Transverse colon (tissue), 4 donors: ENCODE measurements at regions not wholly inside any gene's neighbourhood (a gene's known extent, or its start where the extent isn't known, plus 50 kb on each side); places are given as distances from the start of the nearest gene placed in this dataset.
"Not testable (repeated sequence)": the region's sequence is repeated elsewhere in the genome, so short reads cannot be mapped to it uniquely, and the experiment has no call there.

ENCODE experiments used
- DNase-seq: peaks from one replicate; pipeline ENCODE4 v3.0.0-alpha.2; 2019
- H3K27ac ChIP-seq, 4 donors: fragments of 200-600 bp; sonication (generic); 2 replicates each; pipeline ENCODE4 v1.5.1; 2016 to 2018; ENCODE audit warnings: inconsistent platforms in 4 of 4
- H3K27me3 ChIP-seq: fragments of 200-600 bp; sonication (generic); 2 replicates; pipeline ENCODE4 v1.5.1; 2017; ENCODE audit warnings: inconsistent platforms
- H3K36me3 ChIP-seq, 4 donors: fragments of 200-600 bp; sonication (generic); 2 replicates each; pipeline ENCODE4 v1.5.1; 2017 to 2019; ENCODE audit warnings: inconsistent platforms in 4 of 4
- H3K4me1 ChIP-seq, 4 donors: fragments of 200-600 bp; sonication (generic); 2 replicates each; pipeline ENCODE4 v1.5.1; 2017 to 2020; ENCODE audit warnings: inconsistent platforms in 4 of 4
- H3K4me3 ChIP-seq, 4 donors: fragments of 200-600 bp; sonication (generic); 1 replicate in 1 of 4; 2 replicates in 3 of 4; pipeline versions ENCODE4 v1.5.1 to v1.6.1; 2017 to 2019; ENCODE audit warnings: inconsistent platforms in 4 of 4
- H3K9me3 ChIP-seq, 2 donors: fragments of 200-600 bp; sonication (generic); 2 replicates each; pipeline ENCODE4 v1.5.1; 2017 to 2019; ENCODE audit warnings: inconsistent platforms in 2 of 2
- EP300 ChIP-seq: sonication (generic); formaldehyde crosslinking; IDR thresholded peaks from one replicate; pipeline ENCODE4 v1.6.1; 2017; ENCODE audit warnings: antibody characterized with exemption, low read depth
- POLR2A ChIP-seq: fragments of 450-650 bp; IDR thresholded peaks from one replicate; pipeline ENCODE4 v1.6.1; 2016; ENCODE audit warnings: antibody characterized with exemption, mild to moderate bottlenecking, moderate library complexity
- POLR2AphosphoS5 ChIP-seq, 3 donors: sonication (generic); formaldehyde crosslinking; IDR thresholded peaks; one replicate each; pipeline ENCODE4 v1.6.1; 2016; ENCODE audit warnings: antibody characterized with exemption in 3 of 3
- WGBS, 2 donors: methylation state at CpG; one replicate each; pipeline ENCODE4 v1.1.5; 2018; ENCODE audit warnings: low coverage in 1 of 2; 5-methylcytosine and 5-hydroxymethylcytosine counted together
- in situ Hi-C, 4 donors: fragments of 200-750 bp; cut with MboI; loops; one replicate each; pipeline versions ENCODE4 v1.15.0 to v1.15.1; 2017; ENCODE audit warnings: low sequenced_read_pairs in 3 of 4, low pct_ligation_motif_present in 1 of 4, low pct_unique_long_range_greater_than_20kb in 1 of 4
- intact Hi-C: fragments of 100-400 bp; cut with DNase I; formaldehyde crosslinking; loops from one replicate; pipeline ENCODE4 v1.15.1; 2023; ENCODE audit warnings: low total_unique reads
- TF ChIP-seq, protein P1 (sequence below), 5 experiments: fragments of 200-600 bp in 3 of 5; fragments of 450-650 bp in 2 of 5; sonication (generic) in 3 of 5; IDR thresholded peaks; 1 replicate in 2 of 5; 2 replicates in 3 of 5; pipeline ENCODE4 v1.5.1; 2016 to 2017; ENCODE audit warnings: antibody characterized with exemption in 5 of 5, inconsistent platforms in 3 of 5, mild to moderate bottlenecking in 2 of 5, moderate library complexity in 1 of 5

DNA sequence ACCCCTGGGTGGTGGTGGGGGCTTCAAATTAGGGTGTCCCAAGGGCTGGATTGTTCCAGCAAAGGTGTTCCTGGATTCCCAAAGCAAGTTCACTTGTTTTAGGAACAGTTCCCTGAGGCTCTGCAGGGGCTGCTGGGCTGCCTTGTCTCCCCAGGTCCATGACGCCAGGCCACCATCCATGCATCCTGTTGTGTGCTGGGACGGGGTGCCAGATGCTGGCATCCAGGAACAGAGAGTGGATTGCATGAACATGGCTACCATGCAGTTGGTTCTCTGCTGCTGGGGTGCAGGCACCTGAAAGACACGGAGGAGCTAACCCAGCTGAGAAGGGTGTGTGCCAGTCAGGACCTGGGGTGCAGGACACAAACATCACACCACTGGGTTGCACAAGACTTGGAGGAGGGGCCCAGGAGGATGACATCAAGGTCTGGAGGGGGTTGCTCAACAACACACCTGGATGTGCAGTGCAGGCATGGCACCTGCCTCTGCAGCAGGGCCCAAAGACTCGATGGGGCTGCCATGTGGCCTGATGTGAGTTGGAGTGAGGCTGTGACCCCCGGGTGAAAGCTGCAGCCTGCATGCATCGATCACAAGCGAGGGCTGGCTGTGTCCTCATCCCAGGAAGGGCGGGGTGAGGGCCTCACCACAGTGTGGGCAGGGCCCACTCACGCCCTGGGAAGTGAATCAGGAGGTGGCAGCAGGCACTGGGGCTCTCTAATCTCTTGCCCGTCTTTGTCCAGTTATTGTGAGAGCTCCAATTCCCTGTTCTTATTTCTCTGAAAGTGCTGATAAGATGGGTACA is 74.0 kb upstream of the CLDN5 start:
- TF ChIP-seq, protein P1, sequence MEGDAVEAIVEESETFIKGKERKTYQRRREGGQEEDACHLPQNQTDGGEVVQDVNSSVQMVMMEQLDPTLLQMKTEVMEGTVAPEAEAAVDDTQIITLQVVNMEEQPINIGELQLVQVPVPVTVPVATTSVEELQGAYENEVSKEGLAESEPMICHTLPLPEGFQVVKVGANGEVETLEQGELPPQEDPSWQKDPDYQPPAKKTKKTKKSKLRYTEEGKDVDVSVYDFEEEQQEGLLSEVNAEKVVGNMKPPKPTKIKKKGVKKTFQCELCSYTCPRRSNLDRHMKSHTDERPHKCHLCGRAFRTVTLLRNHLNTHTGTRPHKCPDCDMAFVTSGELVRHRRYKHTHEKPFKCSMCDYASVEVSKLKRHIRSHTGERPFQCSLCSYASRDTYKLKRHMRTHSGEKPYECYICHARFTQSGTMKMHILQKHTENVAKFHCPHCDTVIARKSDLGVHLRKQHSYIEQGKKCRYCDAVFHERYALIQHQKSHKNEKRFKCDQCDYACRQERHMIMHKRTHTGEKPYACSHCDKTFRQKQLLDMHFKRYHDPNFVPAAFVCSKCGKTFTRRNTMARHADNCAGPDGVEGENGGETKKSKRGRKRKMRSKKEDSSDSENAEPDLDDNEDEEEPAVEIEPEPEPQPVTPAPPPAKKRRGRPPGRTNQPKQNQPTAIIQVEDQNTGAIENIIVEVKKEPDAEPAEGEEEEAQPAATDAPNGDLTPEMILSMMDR (IDR thresholded peaks at IDR 0.05) = no peak
- TF ChIP-seq EP300 = no peak
- TF ChIP-seq POLR2A = no peak
- TF ChIP-seq POLR2AphosphoS5 (IDR thresholded peaks at IDR 0.05) = no peak
- no peak overlapping the region for H3K27ac ChIP-seq
- intact Hi-C loops = no loop called here

DNA sequence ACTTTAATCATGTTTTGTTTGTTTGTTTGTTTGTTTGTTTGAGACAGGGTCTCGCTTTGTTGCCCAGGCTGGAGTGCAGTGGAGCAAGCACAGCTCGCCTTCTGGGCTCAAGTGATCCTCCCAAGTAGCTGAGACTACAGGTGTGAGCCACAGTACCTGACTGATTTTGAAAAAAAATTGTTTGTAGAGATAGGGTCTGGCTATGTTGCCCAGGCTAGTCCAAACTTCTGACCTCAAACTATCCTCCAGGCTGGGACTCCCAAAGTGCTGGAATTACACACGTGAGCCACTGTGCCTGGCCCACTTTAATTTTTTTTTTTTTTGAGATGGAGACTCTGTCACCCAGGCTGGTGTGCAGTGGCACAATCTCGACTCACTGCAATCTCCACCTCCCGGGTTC is 74.8 kb upstream of the CLDN5 start:
- TF ChIP-seq, protein P1 (IDR thresholded peaks at IDR 0.05) = no peak
- TF ChIP-seq POLR2AphosphoS5 (IDR thresholded peaks at IDR 0.05) (no peak), POLR2A (no peak), EP300 (no peak)
- H3K4me1 ChIP-seq = no peaks in the 10 kb centered on the region
- H3K27me3 ChIP-seq = no peaks in the 10 kb centered on the region
- in situ Hi-C loops (no loop called here), intact Hi-C loops (no loop called here)
- no peaks in the 10 kb centered on the region for H3K9me3 ChIP-seq
- no peak for DNase-seq
- H3K27ac ChIP-seq = no peak overlapping the region
- H3K36me3 ChIP-seq = no peaks in the 10 kb centered on the region
- H3K4me3 ChIP-seq = no peak overlapping the region
- WGBS, 2 donors = 90% methylated on average over 3 to 5 of the region's 5 CpGs

More for the DNA sequence above, 74.0 kb upstream of the CLDN5 start:
- Histone ChIP-seq H3K4me1 (no peaks in the 10 kb centered on the region), H3K4me3 (no peak overlapping the region), H3K36me3 (no peaks in the 10 kb centered on the region), H3K27me3 (no peaks in the 10 kb centered on the region), H3K9me3 (no peaks in the 10 kb centered on the region)
- whole genome bisulfite sequencing, 2 donors = 40 to 53% methylated on average over 1 to 9 of the region's 10 CpGs
- DNase-seq = no peak
- in situ Hi-C loops = no loop called here

DNA sequence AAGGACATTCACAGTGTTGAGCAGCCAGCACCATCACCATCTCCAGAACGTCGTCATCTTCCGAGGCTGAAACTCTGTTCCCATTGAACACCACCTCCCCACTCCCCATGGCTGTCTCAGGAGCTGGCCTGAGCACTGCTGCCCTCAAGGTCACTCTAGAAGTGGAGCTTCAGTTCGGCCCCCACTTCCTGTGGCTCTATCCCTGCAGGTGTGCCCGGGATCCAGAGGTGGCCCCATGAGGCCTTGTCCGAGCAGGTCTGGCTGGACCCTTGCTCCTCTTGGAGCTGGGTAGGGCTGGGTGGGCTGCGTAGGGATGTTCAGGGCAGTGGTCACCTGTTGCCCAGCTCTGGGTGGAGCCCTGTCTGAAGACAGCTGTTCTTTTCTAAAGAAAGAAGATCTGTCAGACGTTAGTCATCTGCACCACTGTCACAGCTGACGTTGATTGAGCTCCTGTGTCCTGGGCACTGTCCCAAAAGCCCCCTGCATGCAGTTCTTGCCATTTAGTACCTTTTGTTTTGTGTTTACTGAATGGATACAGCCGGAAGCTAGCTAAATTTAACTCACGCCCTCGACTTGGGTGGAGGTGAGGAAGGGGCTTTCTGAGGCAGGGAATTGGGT is 75.5 kb upstream of the CLDN5 start:
- no peak overlapping the region for H3K4me3 ChIP-seq
- H3K4me1 ChIP-seq = no peaks in the 10 kb centered on the region
- H3K36me3 ChIP-seq = no peaks in the 10 kb centered on the region
- TF ChIP-seq EP300 (no peak), POLR2A (no peak), POLR2AphosphoS5 (IDR thresholded peaks at IDR 0.05) (no peak)
- TF ChIP-seq, protein P1 (IDR thresholded peaks at IDR 0.05) = no peak
- WGBS, 2 donors = 86% methylated on average over 11 of the region's 12 CpGs; no CpG with 5 or more reads in 1 of the 2 donors
- no peak for DNase-seq
- in situ Hi-C loops (no loop called here), intact Hi-C loops (no loop called here)
- no peaks in the 10 kb centered on the region for H3K27me3 ChIP-seq
- no peaks in the 10 kb centered on the region for H3K9me3 ChIP-seq
- H3K27ac ChIP-seq = no peak overlapping the region

DNA sequence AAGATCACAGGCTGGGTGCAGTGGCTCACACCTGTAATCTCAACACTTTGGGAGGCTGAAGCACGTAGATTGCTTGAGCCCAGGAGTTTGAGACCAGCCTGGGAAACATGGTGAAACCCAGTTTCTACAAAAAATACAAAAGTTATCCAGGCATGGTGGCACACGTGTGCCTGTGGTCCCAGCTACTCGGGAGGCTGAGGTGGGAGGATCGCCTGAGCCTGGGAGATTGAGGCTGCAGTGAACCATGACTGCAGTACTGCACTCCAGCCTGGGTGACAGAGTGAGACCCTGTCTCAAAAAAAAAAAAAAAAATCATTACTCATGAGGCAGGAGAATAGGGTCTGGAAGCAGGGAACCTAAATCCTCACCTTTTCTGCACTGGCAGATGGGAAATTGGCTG is 79.1 kb upstream of the CLDN5 start:
- H3K27ac ChIP-seq, H3K4me3 ChIP-seq, H3K9me3 ChIP-seq, in situ Hi-C loops, H3K36me3 ChIP-seq, intact Hi-C loops, H3K4me1 ChIP-seq, DNase-seq: not testable (repeated sequence)
- H3K27me3 ChIP-seq = peaks cover 26% of the 10 kb centered on the region
- 81 to 89% methylated on average over 3 to 4 of the region's 4 CpGs for WGBS, 2 donors
